ENCODE measurements at regions not wholly inside any gene's neighbourhood (a gene's known extent, or its start where the extent isn't known, plus 50 kb on each side); places are given as distances from the start of the nearest gene placed in this dataset.
A peak's percentile ranks its signal among the peaks of the same experiment; 100 is the strongest.

DNA sequence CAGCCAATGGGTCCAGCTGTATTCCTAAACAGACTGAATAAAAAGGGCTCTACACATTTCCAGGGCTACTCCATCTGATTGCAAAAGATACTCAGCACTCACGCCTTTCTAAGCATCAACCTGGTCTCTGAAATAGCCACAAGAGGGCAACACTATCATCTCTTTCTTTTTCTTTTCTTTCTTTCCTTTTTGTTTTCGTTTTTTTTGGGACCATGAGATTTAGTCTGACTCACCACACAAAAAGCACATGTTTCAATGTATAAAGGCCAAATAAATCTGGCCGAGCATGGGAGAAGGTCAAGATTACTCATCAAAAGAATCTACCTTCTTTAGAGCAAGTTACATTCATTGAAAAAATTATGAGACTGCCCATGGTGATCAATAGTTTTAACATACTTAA, 805.6 kb upstream of the ARGLU1 start:
- Mint-ChIP-seq H3K27ac (ENCODE audit: unreplicated experiment) (no peak overlapping the region), H3K36me3 (ENCODE audit: insufficient read depth, unreplicated experiment) (no peaks in the 10 kb centered on the region), H3K4me3 (ENCODE audit: unreplicated experiment) (no peak overlapping the region), H3K9me3 (ENCODE audit: unreplicated experiment) (no peaks in the 10 kb centered on the region), H3K27me3 (ENCODE audit: insufficient read depth, unreplicated experiment) (peaks cover 14% of the 10 kb centered on the region), H3K4me1 (ENCODE audit: low read depth, unreplicated experiment) (no peaks in the 10 kb centered on the region)
- TF ChIP-seq, protein P1, sequence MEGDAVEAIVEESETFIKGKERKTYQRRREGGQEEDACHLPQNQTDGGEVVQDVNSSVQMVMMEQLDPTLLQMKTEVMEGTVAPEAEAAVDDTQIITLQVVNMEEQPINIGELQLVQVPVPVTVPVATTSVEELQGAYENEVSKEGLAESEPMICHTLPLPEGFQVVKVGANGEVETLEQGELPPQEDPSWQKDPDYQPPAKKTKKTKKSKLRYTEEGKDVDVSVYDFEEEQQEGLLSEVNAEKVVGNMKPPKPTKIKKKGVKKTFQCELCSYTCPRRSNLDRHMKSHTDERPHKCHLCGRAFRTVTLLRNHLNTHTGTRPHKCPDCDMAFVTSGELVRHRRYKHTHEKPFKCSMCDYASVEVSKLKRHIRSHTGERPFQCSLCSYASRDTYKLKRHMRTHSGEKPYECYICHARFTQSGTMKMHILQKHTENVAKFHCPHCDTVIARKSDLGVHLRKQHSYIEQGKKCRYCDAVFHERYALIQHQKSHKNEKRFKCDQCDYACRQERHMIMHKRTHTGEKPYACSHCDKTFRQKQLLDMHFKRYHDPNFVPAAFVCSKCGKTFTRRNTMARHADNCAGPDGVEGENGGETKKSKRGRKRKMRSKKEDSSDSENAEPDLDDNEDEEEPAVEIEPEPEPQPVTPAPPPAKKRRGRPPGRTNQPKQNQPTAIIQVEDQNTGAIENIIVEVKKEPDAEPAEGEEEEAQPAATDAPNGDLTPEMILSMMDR (IDR thresholded peaks at IDR 0.05; ENCODE audit: insufficient read depth in 1 of 2, low read depth in 1 of 2, low read length in 1 of 2, severe bottlenecking in 1 of 2, unreplicated experiment in 1 of 2), result peak; percentile 44 to 74
- intact Hi-C loops (cut with micrococcal nuclease; ENCODE audit: unreplicated experiment), result loop anchor here (1.0 to 10.0 kb wide), 4 partner anchors 163 to 782 kb away; no protein-coding TSS in a partner anchor
- CTCF ChIA-PET, result no interaction called here
- Histone ChIP-seq H3K9me3 (no peaks in the 10 kb centered on the region), H3K27me3 (replicated peaks; ENCODE audit: control insufficient read depth, insufficient read depth, low read length) (no peaks in the 10 kb centered on the region), H3K36me3 (ENCODE audit: control insufficient read depth, insufficient read depth, low read length) (no peaks in the 10 kb centered on the region), H3K4me1 (no peaks in the 10 kb centered on the region), H3K4me3 (ENCODE audit: low read depth, low read length) (no peak overlapping the region)
- no TSS peak for BruUV-seq (replicated peaks)
- DNase-seq, result peak in 1 of 2 experiments; percentile 11
- POLR2A ChIA-PET, result no interaction called here

GRCh38 chr13:107370015-107370785, 802.3 kb upstream of the ARGLU1 start:
- Histone ChIP-seq H3K4me3 (ENCODE audit: low read depth, low read length) (no peak overlapping the region), H3K27me3 (replicated peaks; ENCODE audit: control insufficient read depth, insufficient read depth, low read length) (no peaks in the 10 kb centered on the region), H3K4me1 (no peaks in the 10 kb centered on the region), H3K9me3 (no peaks in the 10 kb centered on the region), H3K36me3 (ENCODE audit: control insufficient read depth, insufficient read depth, low read length) (no peaks in the 10 kb centered on the region)
- no peaks in the 10 kb centered on the region for H3K36me3 Mint-ChIP-seq (ENCODE audit: insufficient read depth, unreplicated experiment)
- intact Hi-C loops (cut with micrococcal nuclease; ENCODE audit: unreplicated experiment), result loop anchor here (10.0 kb wide), 1 partner anchor 715 kb away; no protein-coding TSS in a partner anchor
- TF ChIP-seq, protein P1 (IDR thresholded peaks at IDR 0.05; ENCODE audit: insufficient read depth in 1 of 2, low read depth in 1 of 2, low read length in 1 of 2, severe bottlenecking in 1 of 2, unreplicated experiment in 1 of 2), result no peak
- ChIA-PET POLR2A (no interaction called here), CTCF (no interaction called here)
- H3K4me1 Mint-ChIP-seq (ENCODE audit: low read depth, unreplicated experiment), result no peaks in the 10 kb centered on the region
- H3K27ac Mint-ChIP-seq (ENCODE audit: unreplicated experiment), result no peak overlapping the region
- peaks cover 12% of the 10 kb centered on the region for H3K27me3 Mint-ChIP-seq (ENCODE audit: insufficient read depth, unreplicated experiment)
- H3K9me3 Mint-ChIP-seq (ENCODE audit: unreplicated experiment), result no peaks in the 10 kb centered on the region
- BruUV-seq (replicated peaks), result no TSS peak
- no peak for DNase-seq
- H3K4me3 Mint-ChIP-seq (ENCODE audit: unreplicated experiment), result no peak overlapping the region

GRCh38 chr13:107367258-107367657, 799.3 kb upstream of the ARGLU1 start:
- no peaks in the 10 kb centered on the region for H3K4me1 ChIP-seq
- no peaks in the 10 kb centered on the region for H3K9me3 ChIP-seq
- no TSS peak for BruUV-seq (replicated peaks)
- no peak for DNase-seq
- H3K4me3 ChIP-seq (ENCODE audit: low read depth, low read length), result no peak overlapping the region
- Mint-ChIP-seq H3K27ac (ENCODE audit: unreplicated experiment) (no peak overlapping the region), H3K27me3 (ENCODE audit: insufficient read depth, unreplicated experiment) (peaks cover 15% of the 10 kb centered on the region), H3K36me3 (ENCODE audit: insufficient read depth, unreplicated experiment) (no peaks in the 10 kb centered on the region), H3K4me3 (ENCODE audit: unreplicated experiment) (no peak overlapping the region), H3K9me3 (ENCODE audit: unreplicated experiment) (no peaks in the 10 kb centered on the region), H3K4me1 (ENCODE audit: low read depth, unreplicated experiment) (no peaks in the 10 kb centered on the region)
- ChIA-PET CTCF (no interaction called here), POLR2A (no interaction called here)
- H3K27me3 ChIP-seq (replicated peaks; ENCODE audit: control insufficient read depth, insufficient read depth, low read length), result no peaks in the 10 kb centered on the region
- H3K36me3 ChIP-seq (ENCODE audit: control insufficient read depth, insufficient read depth, low read length), result no peaks in the 10 kb centered on the region
- intact Hi-C loops (cut with micrococcal nuclease; ENCODE audit: unreplicated experiment), result no loop called here
- TF ChIP-seq, protein P1 (IDR thresholded peaks at IDR 0.05; ENCODE audit: insufficient read depth in 1 of 2, low read depth in 1 of 2, low read length in 1 of 2, severe bottlenecking in 1 of 2, unreplicated experiment in 1 of 2), result no peak
